A673 (cell line): ENCODE measurements at regions not wholly inside any gene's neighbourhood (a gene's known extent, or its start where the extent isn't known, plus 50 kb on each side); places are given as distances from the start of the nearest gene placed in this dataset.

Experiments used
- BruUV-seq: library from RNA; stranded (reverse); fragments of 400-500 nt; replicated peaks from 2 replicates; lab custom pipeline; 2021; lab: Mats Ljungman, UMichigan
- CTCF ChIA-PET: fragments of 300-600 bp; sonication (Branson Sonifier 250); formaldehyde crosslinking; loops from one replicate; lab custom pipeline; 2022; ENCODE audit warnings: antibody characterized with exemption; lab: Charles Lee
- POLR2A ChIA-PET: fragments of 300-600 bp; sonication (Branson Sonifier 250); formaldehyde crosslinking; loops from one replicate; lab custom pipeline; 2022; ENCODE audit warnings: antibody characterized with exemption; ENCODE audit not compliant: low non-redundant PET; lab: Charles Lee
- DNase-seq: peaks from one replicate; pipeline ENCODE4 v3.0.0-alpha.2; 2015; ENCODE audit warnings: low spot score
- H3K27ac ChIP-seq: fragments of 200-600 bp; sonication (generic); 2 replicates; pipeline ENCODE4 v1.5.1; 2016; ENCODE audit warnings: mixed run types, low read depth, mild to moderate bottlenecking, mixed read lengths, antibody characterized with exemption, low read length; ENCODE audit not compliant: poor library complexity, severe bottlenecking
- H3K27me3 ChIP-seq: fragments of 200-600 bp; sonication (generic); replicated peaks from 2 replicates; pipeline ENCODE4 v1.6.1; 2017; ENCODE audit warnings: mixed run types, low read depth, mild to moderate bottlenecking, mixed read lengths, antibody characterized with exemption, low read length; ENCODE audit not compliant: insufficient read depth, poor library complexity
- H3K36me3 ChIP-seq: fragments of 200-600 bp; sonication (generic); 2 replicates; pipeline ENCODE4 v1.6.1; 2016; ENCODE audit warnings: mixed run types, mild to moderate bottlenecking, mixed read lengths, antibody characterized with exemption, low read length; ENCODE audit not compliant: insufficient read depth, poor library complexity, severe bottlenecking
- H3K4me1 ChIP-seq: fragments of 200-600 bp; sonication (generic); 2 replicates; pipeline ENCODE4 v1.6.1; 2017; ENCODE audit warnings: mixed run types, mild to moderate bottlenecking, mixed read lengths, antibody characterized with exemption, low read length; ENCODE audit not compliant: insufficient read depth, poor library complexity, severe bottlenecking
- H3K4me3 ChIP-seq: fragments of 200-600 bp; sonication (generic); 2 replicates; pipeline ENCODE4 v1.5.1; 2016; ENCODE audit warnings: low read depth, mixed run types, mild to moderate bottlenecking, mixed read lengths, low read length; ENCODE audit not compliant: poor library complexity, severe bottlenecking
- H3K9me3 ChIP-seq: fragments of 200-600 bp; sonication (generic); 2 replicates; pipeline ENCODE4 v1.6.1; 2016; ENCODE audit warnings: mixed run types, low read depth, mild to moderate bottlenecking, mixed read lengths, antibody characterized with exemption, low read length; ENCODE audit not compliant: poor library complexity, severe bottlenecking
- EZH2 ChIP-seq: fragments of 200-600 bp; sonication (generic); IDR thresholded peaks from 2 replicates; pipeline ENCODE4 v1.6.1; 2017; ENCODE audit warnings: borderline replicate concordance, low read depth, mild to moderate bottlenecking, mixed read lengths, antibody characterized with exemption, low read length; ENCODE audit not compliant: poor library complexity, severe bottlenecking
- intact Hi-C: fragments of 100-400 bp; cut with micrococcal nuclease; formaldehyde crosslinking; loops from one replicate; pipeline ENCODE4 v1.10.0; 2022; ENCODE audit not compliant: unreplicated experiment
- TF ChIP-seq, protein P1 (sequence below): fragments of 300-800, 200-600 bp; sonication (generic); conservative IDR thresholded peaks from 2 replicates; pipeline ENCODE4 v1.5.1; 2017; ENCODE audit warnings: low read depth, mild to moderate bottlenecking, antibody characterized with exemption, low read length, moderate library complexity, mixed read lengths

DNA sequence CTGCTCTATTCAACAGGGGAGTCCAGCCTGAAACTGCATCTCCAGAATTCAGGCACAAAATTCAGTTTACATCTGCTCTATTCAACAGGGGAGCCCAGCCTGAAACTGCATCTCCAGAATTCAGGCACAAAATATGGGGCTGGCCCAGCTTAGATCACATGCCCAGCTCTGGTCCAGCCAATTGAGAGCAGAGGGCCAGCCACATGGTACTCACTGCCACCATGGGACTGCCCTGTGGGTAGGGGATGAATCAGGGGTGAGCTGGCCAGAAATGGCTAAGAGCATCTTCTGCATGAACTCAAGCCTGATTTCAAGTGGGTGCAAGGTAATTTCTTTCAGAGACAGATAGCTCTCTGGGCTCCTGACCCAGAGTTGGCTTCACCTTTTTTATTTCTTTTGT, 156.6 kb upstream of the LYZL2 start:
- TF ChIP-seq, protein P1, sequence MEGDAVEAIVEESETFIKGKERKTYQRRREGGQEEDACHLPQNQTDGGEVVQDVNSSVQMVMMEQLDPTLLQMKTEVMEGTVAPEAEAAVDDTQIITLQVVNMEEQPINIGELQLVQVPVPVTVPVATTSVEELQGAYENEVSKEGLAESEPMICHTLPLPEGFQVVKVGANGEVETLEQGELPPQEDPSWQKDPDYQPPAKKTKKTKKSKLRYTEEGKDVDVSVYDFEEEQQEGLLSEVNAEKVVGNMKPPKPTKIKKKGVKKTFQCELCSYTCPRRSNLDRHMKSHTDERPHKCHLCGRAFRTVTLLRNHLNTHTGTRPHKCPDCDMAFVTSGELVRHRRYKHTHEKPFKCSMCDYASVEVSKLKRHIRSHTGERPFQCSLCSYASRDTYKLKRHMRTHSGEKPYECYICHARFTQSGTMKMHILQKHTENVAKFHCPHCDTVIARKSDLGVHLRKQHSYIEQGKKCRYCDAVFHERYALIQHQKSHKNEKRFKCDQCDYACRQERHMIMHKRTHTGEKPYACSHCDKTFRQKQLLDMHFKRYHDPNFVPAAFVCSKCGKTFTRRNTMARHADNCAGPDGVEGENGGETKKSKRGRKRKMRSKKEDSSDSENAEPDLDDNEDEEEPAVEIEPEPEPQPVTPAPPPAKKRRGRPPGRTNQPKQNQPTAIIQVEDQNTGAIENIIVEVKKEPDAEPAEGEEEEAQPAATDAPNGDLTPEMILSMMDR, result no peak
- TF ChIP-seq EZH2, result no peak
- Histone ChIP-seq H3K27ac (no peak overlapping the region), H3K9me3 (no peaks in the 10 kb centered on the region), H3K4me1 (no peaks in the 10 kb centered on the region), H3K27me3 (no peaks in the 10 kb centered on the region), H3K36me3 (no peaks in the 10 kb centered on the region), H3K4me3 (no peak overlapping the region)
- intact Hi-C loops, result loop anchor here (10.0 kb wide), 1 partner anchor 979 kb away; no protein-coding TSS in a partner anchor
- BruUV-seq, result no TSS peak
- CTCF ChIA-PET, result no interaction called here
- DNase-seq, result no peak
- POLR2A ChIA-PET, result no interaction called here

DNA sequence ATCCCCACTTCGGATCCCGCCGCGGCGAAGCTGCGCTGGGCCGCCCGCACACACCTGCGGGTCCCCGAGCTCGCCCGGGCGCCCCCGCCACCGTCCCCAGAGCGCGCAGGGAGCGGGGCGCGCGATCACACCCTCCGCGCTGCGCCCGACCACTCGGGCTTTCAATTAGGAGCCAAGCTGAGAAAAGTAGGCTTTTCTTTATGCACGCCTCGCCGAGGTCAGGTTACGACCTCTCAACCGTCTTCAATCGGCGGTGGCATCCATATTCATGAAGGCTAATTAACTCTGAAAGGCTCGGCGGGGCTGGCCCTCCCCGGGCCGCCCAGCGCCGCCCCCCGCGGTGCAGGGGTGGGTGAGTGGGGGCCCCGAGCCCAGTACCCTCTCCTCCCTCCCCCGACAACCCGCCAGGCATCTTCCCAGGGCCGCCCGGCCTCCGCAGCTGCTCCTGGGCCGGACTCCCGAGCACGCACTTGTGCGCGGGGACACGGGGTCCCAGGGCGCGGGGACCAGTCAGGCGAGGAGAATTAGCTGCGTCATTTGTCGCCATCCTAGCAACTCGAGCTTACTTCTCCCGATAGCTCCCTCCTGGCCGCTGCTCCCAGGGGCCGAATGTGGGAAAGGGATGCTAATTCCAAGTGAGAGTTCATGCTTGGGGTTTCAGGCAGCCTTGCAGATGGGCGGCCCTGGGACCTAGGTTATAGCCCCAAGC, 155.5 kb upstream of the LYZL2 start:
- Histone ChIP-seq H3K4me1 (no peaks in the 10 kb centered on the region), H3K9me3 (no peaks in the 10 kb centered on the region), H3K4me3 (peak overlapping the region; percentile 56), H3K27me3 (no peaks in the 10 kb centered on the region), H3K27ac (no peak overlapping the region), H3K36me3 (no peaks in the 10 kb centered on the region)
- ChIA-PET CTCF (interaction anchor here (0.6 to 1.2 kb wide), 5 partner anchors 17 to 1024 kb away, joined by 3 to 12 read pairs (median 9); no protein-coding TSS in a partner anchor), POLR2A (no interaction called here)
- peak; percentile 72 for DNase-seq
- intact Hi-C loops, result loop anchor here (1.0 to 10.0 kb wide), 3 partner anchors 706 to 1022 kb away; no protein-coding TSS in a partner anchor
- no TSS peak for BruUV-seq
- TF ChIP-seq EZH2, result no peak
- TF ChIP-seq, protein P1, result no peak

DNA sequence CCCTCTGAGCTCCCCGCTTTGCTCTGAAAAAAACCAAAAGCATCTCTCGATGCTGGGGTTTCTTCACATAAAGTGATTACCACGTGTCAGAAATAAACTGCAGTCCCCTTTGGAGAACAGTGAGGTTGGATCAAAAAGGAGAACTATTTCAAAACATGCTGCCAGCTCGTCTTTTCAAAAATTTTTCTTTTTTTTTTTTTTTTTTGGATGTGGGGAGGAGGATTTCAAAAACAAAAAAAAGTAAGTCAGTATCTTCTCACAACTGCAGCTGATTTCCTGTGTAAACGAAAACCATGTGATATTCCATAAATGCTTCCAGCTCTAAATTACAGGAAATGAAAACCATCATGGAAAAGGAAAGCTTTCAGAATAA, 155.0 kb upstream of the LYZL2 start:
- no peak for DNase-seq
- H3K27me3 ChIP-seq, result no peaks in the 10 kb centered on the region
- H3K9me3 ChIP-seq, result no peaks in the 10 kb centered on the region
- H3K4me3 ChIP-seq, result peak overlapping the region; percentile 56
- ChIA-PET POLR2A (no interaction called here), CTCF (interaction anchor here (0.6 to 1.2 kb wide), 6 partner anchors 16 to 1193 kb away, joined by 3 to 12 read pairs (median 10); no protein-coding TSS in a partner anchor)
- no peaks in the 10 kb centered on the region for H3K4me1 ChIP-seq
- BruUV-seq, result no TSS peak
- no peaks in the 10 kb centered on the region for H3K36me3 ChIP-seq
- intact Hi-C loops, result loop anchor here (1.0 to 10.0 kb wide), 3 partner anchors 707 to 1023 kb away; no protein-coding TSS in a partner anchor
- no peak for TF ChIP-seq EZH2
- TF ChIP-seq, protein P1, result no peak
- no peak overlapping the region for H3K27ac ChIP-seq
